Heart left ventricle (tissue), 13 donors: ENCODE measurements at regions not wholly inside any gene's neighbourhood (a gene's known extent, or its start where the extent isn't known, plus 50 kb on each side); places are given as distances from the start of the nearest gene placed in this dataset.

ENCODE experiments used
- POLR2A ChIP-seq, 2 donors: fragments of 450-650 bp; IDR thresholded peaks; one replicate each; pipeline ENCODE4 v1.6.1; 2017; ENCODE audit warnings: antibody characterized with exemption in 2 of 2, mild to moderate bottlenecking in 2 of 2, moderate library complexity in 2 of 2
- TF ChIP-seq, protein P1 (sequence below), 12 donors: fragments of 200-600 bp; sonication (generic) in 4 of 12; IDR thresholded peaks; one replicate each; pipeline versions ENCODE4 v1.5.0 to v1.8.0; 2018 to 2022; ENCODE audit warnings: antibody characterized with exemption in 12 of 12, mild to moderate bottlenecking in 5 of 12
- donor health status: ischemic (EF 13 %, LVEDD 7.1; RV severe dilation, severe dysfunction).
- donor health status: DM: no; HTN: yes; CAD: no.
- donor health status: DM: no; HTN: no; CAD: no.
- donor health status: ischemic (EF 25% LVEDD 6.9; RV normal size, moderate dysfunction).
- donor health status: ischemic (EF 25% LVEDD 5.7; RV mildly dilated, moderate dysfunction).
- donor health status: ischemic (EF 35%, LVEDD 5.7; RV mildly dilated, moderate dysfunction).
- donor health status: nonischemic (EF 11% LVEDD 7.7; RV severe dilation, severe dysfunction).
- donor health status: DM: yes; HTN: yes; CAD: no.
- donor health status: PGD.
- donor health status: ischemic (EF 29% LVEDD 5.4; RV normal size, mild dysfunction).
- donor health status: nonischemic (EF 23%, LVEDD 6.1; RV moderate dilation, normal function).

DNA sequence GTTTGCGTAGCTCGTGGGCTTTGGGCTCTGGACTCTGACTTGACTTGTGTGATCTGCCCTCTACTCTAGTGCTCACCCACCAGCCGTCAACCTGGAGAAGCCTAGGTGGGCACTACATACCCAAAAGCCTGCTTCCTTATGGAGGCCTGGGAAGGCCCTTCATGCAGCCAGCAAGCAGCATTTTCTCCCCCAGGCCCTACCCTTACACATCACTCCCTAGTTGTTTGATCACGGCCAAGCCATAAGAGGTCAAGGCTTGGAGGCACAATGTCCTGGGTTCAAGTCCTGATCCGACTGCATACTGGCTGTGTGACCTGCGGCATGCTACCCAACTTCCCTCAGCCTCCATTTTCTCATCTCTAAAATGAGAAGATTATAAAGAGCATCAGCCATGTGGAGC, 151.3 kb upstream of the EGFLAM start:
- TF ChIP-seq, protein P1, sequence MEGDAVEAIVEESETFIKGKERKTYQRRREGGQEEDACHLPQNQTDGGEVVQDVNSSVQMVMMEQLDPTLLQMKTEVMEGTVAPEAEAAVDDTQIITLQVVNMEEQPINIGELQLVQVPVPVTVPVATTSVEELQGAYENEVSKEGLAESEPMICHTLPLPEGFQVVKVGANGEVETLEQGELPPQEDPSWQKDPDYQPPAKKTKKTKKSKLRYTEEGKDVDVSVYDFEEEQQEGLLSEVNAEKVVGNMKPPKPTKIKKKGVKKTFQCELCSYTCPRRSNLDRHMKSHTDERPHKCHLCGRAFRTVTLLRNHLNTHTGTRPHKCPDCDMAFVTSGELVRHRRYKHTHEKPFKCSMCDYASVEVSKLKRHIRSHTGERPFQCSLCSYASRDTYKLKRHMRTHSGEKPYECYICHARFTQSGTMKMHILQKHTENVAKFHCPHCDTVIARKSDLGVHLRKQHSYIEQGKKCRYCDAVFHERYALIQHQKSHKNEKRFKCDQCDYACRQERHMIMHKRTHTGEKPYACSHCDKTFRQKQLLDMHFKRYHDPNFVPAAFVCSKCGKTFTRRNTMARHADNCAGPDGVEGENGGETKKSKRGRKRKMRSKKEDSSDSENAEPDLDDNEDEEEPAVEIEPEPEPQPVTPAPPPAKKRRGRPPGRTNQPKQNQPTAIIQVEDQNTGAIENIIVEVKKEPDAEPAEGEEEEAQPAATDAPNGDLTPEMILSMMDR (IDR thresholded peaks at IDR 0.05): no peak
- no peak for TF ChIP-seq POLR2A (IDR thresholded peaks at IDR 0.05)
